ENCODE measurements at regions not wholly inside any gene's neighbourhood (a gene's known extent, or its start where the extent isn't known, plus 50 kb on each side); places are given as distances from the start of the nearest gene placed in this dataset.

DNA sequence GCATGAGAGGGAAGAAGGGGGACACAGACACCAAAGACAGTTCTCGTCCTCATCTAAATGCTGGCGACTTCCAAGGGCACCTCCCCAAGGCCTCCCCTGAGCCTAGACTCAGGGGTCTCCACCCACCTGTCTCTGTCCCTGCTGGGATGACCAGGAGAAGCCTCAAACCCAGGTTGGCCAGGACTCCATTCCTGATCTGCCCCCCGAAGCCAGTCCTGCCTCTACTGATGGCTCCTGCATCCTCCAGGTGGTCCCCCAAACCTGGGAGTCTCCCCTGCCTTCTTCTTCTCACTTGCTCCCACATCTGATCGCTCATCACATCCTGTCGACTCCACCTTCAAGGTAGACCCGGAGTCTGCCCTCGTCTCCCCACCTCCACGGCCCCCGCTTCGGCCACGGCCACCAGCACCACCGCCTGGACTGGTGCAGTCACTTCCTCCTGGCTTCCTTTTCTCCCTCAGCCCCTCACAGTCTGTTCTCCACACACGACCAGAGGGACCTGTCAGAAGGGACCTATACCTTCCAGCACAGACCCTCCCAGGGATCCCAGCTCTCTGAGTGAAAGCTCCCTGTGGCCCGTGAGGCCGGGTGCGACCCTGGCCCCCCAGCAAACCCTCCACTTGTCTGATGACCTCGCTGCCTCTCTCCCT is 92.1 kb downstream of the CEBPB start:
- H3K27me3 Mint-ChIP-seq = peaks cover 20% of the 10 kb centered on the region
- DNase-seq (no peak), ATAC-seq (ENCODE audit: low read depth) (no peak)
- H3K4me3 Mint-ChIP-seq = no peak overlapping the region
- TF ChIP-seq, protein P1, sequence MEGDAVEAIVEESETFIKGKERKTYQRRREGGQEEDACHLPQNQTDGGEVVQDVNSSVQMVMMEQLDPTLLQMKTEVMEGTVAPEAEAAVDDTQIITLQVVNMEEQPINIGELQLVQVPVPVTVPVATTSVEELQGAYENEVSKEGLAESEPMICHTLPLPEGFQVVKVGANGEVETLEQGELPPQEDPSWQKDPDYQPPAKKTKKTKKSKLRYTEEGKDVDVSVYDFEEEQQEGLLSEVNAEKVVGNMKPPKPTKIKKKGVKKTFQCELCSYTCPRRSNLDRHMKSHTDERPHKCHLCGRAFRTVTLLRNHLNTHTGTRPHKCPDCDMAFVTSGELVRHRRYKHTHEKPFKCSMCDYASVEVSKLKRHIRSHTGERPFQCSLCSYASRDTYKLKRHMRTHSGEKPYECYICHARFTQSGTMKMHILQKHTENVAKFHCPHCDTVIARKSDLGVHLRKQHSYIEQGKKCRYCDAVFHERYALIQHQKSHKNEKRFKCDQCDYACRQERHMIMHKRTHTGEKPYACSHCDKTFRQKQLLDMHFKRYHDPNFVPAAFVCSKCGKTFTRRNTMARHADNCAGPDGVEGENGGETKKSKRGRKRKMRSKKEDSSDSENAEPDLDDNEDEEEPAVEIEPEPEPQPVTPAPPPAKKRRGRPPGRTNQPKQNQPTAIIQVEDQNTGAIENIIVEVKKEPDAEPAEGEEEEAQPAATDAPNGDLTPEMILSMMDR (IDR thresholded peaks at IDR 0.05) = no peak
- POLR2A ChIA-PET = no interaction called here
- no peaks in the 10 kb centered on the region for H3K36me3 Mint-ChIP-seq (ENCODE audit: low read depth)
- peaks cover 28% of the 10 kb centered on the region for H3K4me1 Mint-ChIP-seq
- intact Hi-C loops (cut with micrococcal nuclease) = no loop called here
- no peaks in the 10 kb centered on the region for H3K9me3 Mint-ChIP-seq
- no peak overlapping the region for H3K27ac Mint-ChIP-seq
- CTCF ChIA-PET = no interaction called here

DNA sequence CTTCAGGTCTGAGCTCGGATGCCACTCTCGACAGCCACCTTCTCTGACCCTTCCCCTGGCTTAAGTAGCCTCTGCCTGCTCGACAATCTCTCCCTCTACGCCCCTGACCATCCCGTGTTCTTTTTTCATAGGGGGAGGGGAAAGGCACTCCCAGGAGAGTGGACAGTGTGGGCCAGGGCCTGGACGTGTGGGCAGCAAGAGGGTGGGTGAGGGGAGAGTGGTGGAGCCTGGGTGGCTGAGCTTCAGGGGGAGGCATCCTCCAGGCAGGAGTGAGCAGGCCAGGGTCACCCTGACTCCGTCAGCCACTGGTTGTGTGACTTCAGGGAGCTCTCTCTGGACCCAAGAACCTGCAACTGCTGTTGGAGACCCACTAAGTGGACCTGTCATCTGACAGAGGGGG is 92.7 kb downstream of the CEBPB start:
- ATAC-seq (ENCODE audit: low read depth) (no peak), DNase-seq (no peak)
- ChIA-PET POLR2A (no interaction called here), CTCF (no interaction called here)
- intact Hi-C loops (cut with micrococcal nuclease) = no loop called here
- no peak overlapping the region for H3K4me3 Mint-ChIP-seq
- peaks cover 16% of the 10 kb centered on the region for H3K27me3 Mint-ChIP-seq
- no peak overlapping the region for H3K27ac Mint-ChIP-seq
- TF ChIP-seq, protein P1 (IDR thresholded peaks at IDR 0.05) = no peak
- no peaks in the 10 kb centered on the region for H3K9me3 Mint-ChIP-seq
- peaks cover 28% of the 10 kb centered on the region for H3K4me1 Mint-ChIP-seq
- no peaks in the 10 kb centered on the region for H3K36me3 Mint-ChIP-seq (ENCODE audit: low read depth)

DNA sequence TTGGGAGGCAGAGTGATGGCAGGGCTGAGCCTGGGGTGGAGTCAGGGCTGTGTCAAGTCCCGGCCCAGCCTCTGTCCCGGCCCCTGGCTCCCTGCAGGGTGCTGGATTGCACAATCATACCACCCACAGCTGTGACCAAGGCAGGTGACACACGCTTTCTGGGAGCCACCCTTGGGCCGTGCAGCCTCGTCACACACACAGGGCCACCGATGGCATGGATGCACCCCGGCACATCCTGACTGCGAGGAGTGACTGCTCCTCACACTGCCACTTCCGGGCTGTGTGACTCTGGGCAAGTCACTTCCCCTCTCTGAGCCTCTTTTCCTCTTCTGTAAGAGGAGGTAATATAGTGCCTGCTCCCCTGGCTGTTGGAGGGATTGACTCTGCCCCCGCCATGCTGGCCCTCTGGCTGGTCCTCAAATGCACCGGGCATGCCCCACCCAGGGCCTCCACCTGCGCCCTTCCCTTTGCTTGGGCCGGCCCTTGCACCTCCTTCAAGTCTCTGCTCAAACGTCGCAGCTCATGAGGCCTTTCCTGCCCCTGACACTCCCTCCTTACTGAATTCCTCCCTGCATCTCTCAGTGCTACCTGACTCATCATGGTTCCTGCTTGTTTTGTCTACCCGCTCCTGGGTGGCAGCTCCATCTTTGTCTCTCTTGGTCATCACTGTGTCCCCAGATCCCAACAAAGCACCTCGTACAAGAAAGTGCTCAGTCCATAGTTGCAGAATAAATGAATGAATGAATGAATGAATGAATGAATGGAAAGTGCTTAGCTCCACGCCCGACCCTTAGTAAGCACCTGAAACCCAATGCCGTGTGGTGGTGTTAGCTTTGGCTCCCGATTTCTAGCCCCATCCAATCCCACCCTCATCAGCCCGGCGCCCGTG is 93.5 kb downstream of the CEBPB start:
- Mint-ChIP-seq H3K36me3 (ENCODE audit: low read depth) (no peaks in the 10 kb centered on the region), H3K4me1 (peaks cover 28% of the 10 kb centered on the region), H3K4me3 (no peak overlapping the region), H3K27me3 (peaks cover 19% of the 10 kb centered on the region), H3K27ac (no peak overlapping the region), H3K9me3 (no peaks in the 10 kb centered on the region)
- TF ChIP-seq, protein P1 (IDR thresholded peaks at IDR 0.05) = no peak
- ChIA-PET CTCF (interaction anchor here (0.8 kb wide), 1 partner anchor 292 kb away, joined by 4 read pairs; no protein-coding TSS in a partner anchor), POLR2A (no interaction called here)
- intact Hi-C loops (cut with micrococcal nuclease) = loop anchor here (2.0 kb wide), 1 partner anchor 65 kb away; no protein-coding TSS in a partner anchor
- ATAC-seq (ENCODE audit: low read depth) (no peak), DNase-seq (no peak)

DNA sequence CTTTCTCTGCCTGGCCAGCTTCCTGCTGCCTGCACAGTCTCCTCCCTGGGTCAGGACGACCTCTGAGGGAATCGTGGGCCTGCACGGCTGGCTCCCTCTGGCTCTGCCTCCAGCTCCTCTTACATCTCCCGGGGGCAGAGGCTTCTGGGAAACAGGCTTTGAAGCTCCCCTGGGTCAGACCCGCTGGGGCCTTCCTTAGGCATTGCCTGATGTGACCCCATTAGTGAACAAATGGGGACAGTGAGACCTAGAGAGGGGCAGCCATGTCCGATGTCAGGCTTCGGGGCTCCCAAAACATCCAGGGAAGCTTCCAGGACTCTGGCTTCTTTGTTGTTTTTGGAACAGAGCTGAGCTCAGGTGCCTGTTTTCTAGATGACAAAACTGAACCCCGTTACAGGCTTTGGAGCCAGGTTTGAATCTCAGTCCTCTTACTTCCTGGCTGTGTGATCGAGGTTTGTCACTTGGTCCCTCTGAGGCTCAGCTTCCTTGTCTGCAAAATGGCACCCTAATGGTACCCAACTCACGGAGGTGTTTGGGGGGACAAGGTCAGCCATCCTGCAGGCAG is 94.3 kb downstream of the CEBPB start:
- H3K27me3 Mint-ChIP-seq = peaks cover 22% of the 10 kb centered on the region
- H3K4me1 Mint-ChIP-seq = peaks cover 28% of the 10 kb centered on the region
- no peak overlapping the region for H3K27ac Mint-ChIP-seq
- POLR2A ChIA-PET = interaction anchor here (0.8 to 1.5 kb wide), 3 partner anchors 65 to 213 kb away, joined by 4 to 8 read pairs (median 6); partner anchors contain the start of gene CEBPB
- no peak overlapping the region for H3K4me3 Mint-ChIP-seq
- no peak for ATAC-seq (ENCODE audit: low read depth)
- DNase-seq = no peak
- no peaks in the 10 kb centered on the region for H3K9me3 Mint-ChIP-seq
- TF ChIP-seq, protein P1 (IDR thresholded peaks at IDR 0.05) = no peak
- intact Hi-C loops (cut with micrococcal nuclease) = loop anchor here (2.0 kb wide), 1 partner anchor 64 kb away; no protein-coding TSS in a partner anchor
- H3K36me3 Mint-ChIP-seq (ENCODE audit: low read depth) = no peaks in the 10 kb centered on the region
- CTCF ChIA-PET = interaction anchor here (0.8 to 1.1 kb wide), 3 partner anchors 94 to 291 kb away, joined by 3 to 4 read pairs (median 4); partner anchors contain the start of gene CEBPB

Measured in activated B cell treated with CpG ODN at 0.5 μM for 24 hours (primary cell).